ENCODE measurements at regions not wholly inside any gene's neighbourhood (a gene's known extent, or its start where the extent isn't known, plus 50 kb on each side); places are given as distances from the start of the nearest gene placed in this dataset.

GRCh38 chr13:50284540-50284939, 269.3 kb downstream of the KCNRG start:
- no peaks in the 10 kb centered on the region for H3K9me3 ChIP-seq (ENCODE audit: low read depth, low read length)
- no peak overlapping the region for H3K4me3 ChIP-seq (ENCODE audit: insufficient read depth, low read length)
- no peaks in the 10 kb centered on the region for H3K27me3 ChIP-seq (ENCODE audit: insufficient read depth, low read length)
- no peaks in the 10 kb centered on the region for H3K4me1 ChIP-seq (ENCODE audit: insufficient read depth, low read length)
- TF ChIP-seq CTCF (IDR thresholded peaks at IDR 0.05; ENCODE audit: extremely low read depth, low read depth, low read length), result no peak
- H3K79me2 ChIP-seq (ENCODE audit: insufficient read depth, low read length), result no peaks in the 10 kb centered on the region
- H3K36me3 ChIP-seq (ENCODE audit: insufficient read depth, low read length), result no peaks in the 10 kb centered on the region
- H3K4me2 ChIP-seq (ENCODE audit: insufficient read depth, low read length), result no peak overlapping the region
- DNase-seq (ENCODE audit: insufficient read length, low spot score, missing footprints), result no peak
- H3K27ac ChIP-seq (ENCODE audit: low read depth, low read length), result no peak overlapping the region
- H2AFZ ChIP-seq (ENCODE audit: low read length), result no peak overlapping the region
- H4K20me1 ChIP-seq (ENCODE audit: insufficient read depth, low read length), result no peaks in the 10 kb centered on the region

GRCh38 chr13:50285283-50285682, 270.0 kb downstream of the KCNRG start:
- no peaks in the 10 kb centered on the region for H4K20me1 ChIP-seq (ENCODE audit: insufficient read depth, low read length)
- no peaks in the 10 kb centered on the region for H3K79me2 ChIP-seq (ENCODE audit: insufficient read depth, low read length)
- H3K4me2 ChIP-seq (ENCODE audit: insufficient read depth, low read length), result no peak overlapping the region
- DNase-seq (ENCODE audit: insufficient read length, low spot score, missing footprints), result no peak
- TF ChIP-seq CTCF (IDR thresholded peaks at IDR 0.05; ENCODE audit: extremely low read depth, low read depth, low read length), result no peak
- no peak overlapping the region for H3K27ac ChIP-seq (ENCODE audit: low read depth, low read length)
- no peaks in the 10 kb centered on the region for H3K4me1 ChIP-seq (ENCODE audit: insufficient read depth, low read length)
- no peak overlapping the region for H3K4me3 ChIP-seq (ENCODE audit: insufficient read depth, low read length)
- H3K9me3 ChIP-seq (ENCODE audit: low read depth, low read length), result no peaks in the 10 kb centered on the region
- no peaks in the 10 kb centered on the region for H3K27me3 ChIP-seq (ENCODE audit: insufficient read depth, low read length)
- H3K36me3 ChIP-seq (ENCODE audit: insufficient read depth, low read length), result no peaks in the 10 kb centered on the region
- H2AFZ ChIP-seq (ENCODE audit: low read length), result no peak overlapping the region

GRCh38 chr13:50286324-50286723, 271.1 kb downstream of the KCNRG start:
- no peak overlapping the region for H3K4me2 ChIP-seq (ENCODE audit: insufficient read depth, low read length)
- no peaks in the 10 kb centered on the region for H3K9me3 ChIP-seq (ENCODE audit: low read depth, low read length)
- H3K27ac ChIP-seq (ENCODE audit: low read depth, low read length), result no peak overlapping the region
- no peaks in the 10 kb centered on the region for H3K4me1 ChIP-seq (ENCODE audit: insufficient read depth, low read length)
- H3K4me3 ChIP-seq (ENCODE audit: insufficient read depth, low read length), result no peak overlapping the region
- H3K27me3 ChIP-seq (ENCODE audit: insufficient read depth, low read length), result no peaks in the 10 kb centered on the region
- no peaks in the 10 kb centered on the region for H3K79me2 ChIP-seq (ENCODE audit: insufficient read depth, low read length)
- TF ChIP-seq CTCF (IDR thresholded peaks at IDR 0.05; ENCODE audit: extremely low read depth, low read depth, low read length), result no peak
- H4K20me1 ChIP-seq (ENCODE audit: insufficient read depth, low read length), result no peaks in the 10 kb centered on the region
- no peaks in the 10 kb centered on the region for H3K36me3 ChIP-seq (ENCODE audit: insufficient read depth, low read length)
- H2AFZ ChIP-seq (ENCODE audit: low read length), result no peak overlapping the region
- no peak for DNase-seq (ENCODE audit: insufficient read length, low spot score, missing footprints)

GRCh38 chr13:50290186-50290585, 274.9 kb downstream of the KCNRG start:
- Histone ChIP-seq H3K27me3 (ENCODE audit: insufficient read depth, low read length) (no peaks in the 10 kb centered on the region), H2AFZ (ENCODE audit: low read length) (no peak overlapping the region), H3K4me2 (ENCODE audit: insufficient read depth, low read length) (no peak overlapping the region), H4K20me1 (ENCODE audit: insufficient read depth, low read length) (no peaks in the 10 kb centered on the region), H3K36me3 (ENCODE audit: insufficient read depth, low read length) (no peaks in the 10 kb centered on the region), H3K4me3 (ENCODE audit: insufficient read depth, low read length) (no peak overlapping the region), H3K27ac (ENCODE audit: low read depth, low read length) (no peak overlapping the region), H3K4me1 (ENCODE audit: insufficient read depth, low read length) (peaks cover 4% of the 10 kb centered on the region), H3K79me2 (ENCODE audit: insufficient read depth, low read length) (no peaks in the 10 kb centered on the region), H3K9me3 (ENCODE audit: low read depth, low read length) (no peaks in the 10 kb centered on the region)
- no peak for TF ChIP-seq CTCF (IDR thresholded peaks at IDR 0.05; ENCODE audit: extremely low read depth, low read depth, low read length)
- no peak for DNase-seq (ENCODE audit: insufficient read length, low spot score, missing footprints)

All from osteoblast (primary cell).